IMR-90 (cell line): ENCODE measurements at regions not wholly inside any gene's neighbourhood (a gene's known extent, or its start where the extent isn't known, plus 50 kb on each side); places are given as distances from the start of the nearest gene placed in this dataset.

Source experiments
- ATAC-seq: fragments of 200-7000 bp; cut with Tn5 transposase; 2 replicates; pipeline ENCODE4 v1.9.1; 2020; ENCODE audit warnings: low read depth, mild to moderate bottlenecking, moderate library complexity
- BruUV-seq: library from RNA; stranded (reverse); fragments of 400-500 nt; replicated peaks from 2 replicates; lab custom pipeline; 2021; lab: Mats Ljungman, UMichigan
- CTCF ChIA-PET: fragments of 300-600 bp; formaldehyde crosslinking; extraction: SDS; loops from one replicate; lab custom pipeline; 2021; ENCODE audit warnings: antibody characterized with exemption; lab: Yijun Ruan, JAX
- POLR2A ChIA-PET: fragments of 300-600 bp; sonication (Branson Sonifier 250); formaldehyde crosslinking; loops from one replicate; lab custom pipeline; 2022; ENCODE audit warnings: antibody characterized with exemption; ENCODE audit not compliant: unreplicated experiment; lab: Charles Lee
- DNase-seq: peaks from one replicate; pipeline ENCODE4 v3.0.0; 2013
- H2AFZ ChIP-seq: replicated peaks from 2 replicates; pipeline ENCODE3; 2013; ENCODE audit warnings: low read length, mild to moderate bottlenecking; ENCODE audit not compliant: poor library complexity
- H2AK5ac ChIP-seq: 2 replicates; pipeline ENCODE4 v1.6.1; 2013; ENCODE audit warnings: low read depth, low read length, inconsistent platforms
- H2AK9ac ChIP-seq: replicated peaks from 2 replicates; pipeline ENCODE3; 2013; ENCODE audit warnings: mild to moderate bottlenecking, low read depth, low read length, moderate library complexity; ENCODE audit not compliant: poor library complexity
- H2BK120ac ChIP-seq: 2 replicates; pipeline ENCODE4 v1.6.1; 2013; ENCODE audit warnings: low read depth, low read length, inconsistent platforms
- H2BK15ac ChIP-seq: 3 replicates; pipeline ENCODE4 v1.6.1; 2013; ENCODE audit warnings: low read depth, low read length, inconsistent platforms
- H2BK20ac ChIP-seq: 2 replicates; pipeline ENCODE4 v1.6.1; 2013; ENCODE audit warnings: low read depth, mild to moderate bottlenecking, inconsistent platforms, low read length, moderate library complexity
- H2BK5ac ChIP-seq: 2 replicates; pipeline ENCODE4 v1.6.1; 2013; ENCODE audit warnings: mild to moderate bottlenecking, low read depth, low read length, inconsistent platforms; ENCODE audit not compliant: poor library complexity, severe bottlenecking
- H3K14ac ChIP-seq: replicated peaks from 2 replicates; pipeline ENCODE4 v1.6.1; 2013; ENCODE audit warnings: low read depth, low read length, inconsistent platforms
- H3K18ac ChIP-seq: 2 replicates; pipeline ENCODE4 v1.6.1; 2013; ENCODE audit warnings: low read depth, low read length, control low read depth
- H3K23ac ChIP-seq: 2 replicates; pipeline ENCODE4 v1.6.1; 2013; ENCODE audit warnings: low read depth, low read length, inconsistent platforms
- H3K27ac ChIP-seq: 2 replicates; pipeline ENCODE4 v1.5.1; 2013; ENCODE audit warnings: mild to moderate bottlenecking, control low read depth, low read length; ENCODE audit not compliant: insufficient read depth
- H3K27me3 ChIP-seq: 2 replicates; pipeline ENCODE4 v1.6.1; 2013; ENCODE audit warnings: low read length; ENCODE audit not compliant: control insufficient read depth, insufficient read depth
- H3K36me3 ChIP-seq: 2 replicates; pipeline ENCODE4 v1.6.1; 2013; ENCODE audit warnings: low read length, mixed read lengths; ENCODE audit not compliant: control insufficient read depth, insufficient read depth
- H3K4ac ChIP-seq: 2 replicates; pipeline ENCODE4 v1.6.1; 2013; ENCODE audit warnings: low read depth, low read length, inconsistent platforms
- H3K4me1 ChIP-seq: 2 replicates; pipeline ENCODE4 v1.6.1; 2013; ENCODE audit warnings: low read length, mixed read lengths; ENCODE audit not compliant: control insufficient read depth, insufficient read depth
- H3K4me2 ChIP-seq: 2 replicates; pipeline ENCODE4 v1.6.1; 2013; ENCODE audit warnings: low read depth, mild to moderate bottlenecking, control low read depth, low read length, moderate library complexity
- H3K4me3 ChIP-seq: 2 replicates; pipeline ENCODE4 v1.5.1; 2013; ENCODE audit warnings: low read depth, mild to moderate bottlenecking, control low read depth, low read length, moderate library complexity; ENCODE audit not compliant: insufficient read depth
- H3K56ac ChIP-seq: 2 replicates; pipeline ENCODE4 v1.6.1; 2013; ENCODE audit warnings: low read length, inconsistent platforms; ENCODE audit not compliant: insufficient read depth; ENCODE audit errors: extremely low read depth
- H3K79me1 ChIP-seq, 2 experiments: 2 replicates each; pipeline ENCODE4 v1.6.1; 2013; ENCODE audit warnings: low read length in 2 of 2, inconsistent platforms in 1 of 2, low read depth in 1 of 2
- H3K9ac ChIP-seq: 2 replicates; pipeline ENCODE4 v1.6.1; 2013; ENCODE audit warnings: low read depth, low read length, control low read depth
- H3K9me1 ChIP-seq: 2 replicates; pipeline ENCODE4 v1.6.1; 2013; ENCODE audit warnings: low read length, inconsistent platforms; ENCODE audit not compliant: insufficient read depth
- H3K9me3 ChIP-seq: 2 replicates; pipeline ENCODE4 v1.6.1; 2013; ENCODE audit warnings: low read length; ENCODE audit not compliant: control insufficient read depth, insufficient read depth
- H4K20me1 ChIP-seq: 2 replicates; pipeline ENCODE4 v1.6.1; 2013; ENCODE audit warnings: low read length, inconsistent platforms; ENCODE audit not compliant: insufficient read depth
- H4K5ac ChIP-seq: 2 replicates; pipeline ENCODE4 v1.6.1; 2013; ENCODE audit warnings: mild to moderate bottlenecking, low read depth, low read length, control low read depth
- H4K8ac ChIP-seq, 2 experiments: 2 replicates each; pipeline ENCODE4 v1.6.1; 2013; ENCODE audit warnings: low read depth in 2 of 2, low read length in 2 of 2, control low read depth in 1 of 2, inconsistent platforms in 1 of 2
- H4K91ac ChIP-seq: 2 replicates; pipeline ENCODE4 v1.6.1; 2013; ENCODE audit warnings: low read depth, low read length, inconsistent platforms; ENCODE audit not compliant: insufficient read depth
- BHLHE40 ChIP-seq: fragments of 150-350 bp; IDR thresholded peaks from 2 replicates; pipeline ENCODE4 v1.6.1; 2016; ENCODE audit warnings: mild to moderate bottlenecking, low read depth, low read length
- CEBPB ChIP-seq: IDR thresholded peaks from 2 replicates; pipeline ENCODE4 v1.6.1; 2012; ENCODE audit warnings: low read depth, low read length, improper control_type of control experiment
- CHD1 ChIP-seq: IDR thresholded peaks from 2 replicates; pipeline ENCODE4 v1.6.1; 2012; ENCODE audit warnings: low read depth, low read length, improper control_type of control experiment
- ELK1 ChIP-seq: fragments of 150-350 bp; IDR thresholded peaks from 2 replicates; pipeline ENCODE4 v1.6.1; 2016; ENCODE audit warnings: low read depth, mild to moderate bottlenecking, low read length, moderate library complexity, borderline replicate concordance
- FOS ChIP-seq: fragments of 150-350 bp; IDR thresholded peaks from 2 replicates; pipeline ENCODE4 v1.6.1; 2016; ENCODE audit warnings: low read depth, low read length
- MAFK ChIP-seq: IDR thresholded peaks from 2 replicates; pipeline ENCODE4 v1.6.1; 2012; ENCODE audit warnings: low read depth, low read length, improper control_type of control experiment
- MAZ ChIP-seq: IDR thresholded peaks from 2 replicates; pipeline ENCODE4 v1.6.1; 2012; ENCODE audit warnings: low read depth, mild to moderate bottlenecking, low read length, improper control_type of control experiment, moderate library complexity, borderline replicate concordance
- MXI1 ChIP-seq: IDR thresholded peaks from 2 replicates; pipeline ENCODE4 v1.6.1; 2012; ENCODE audit warnings: low read depth, mild to moderate bottlenecking, low read length, moderate library complexity, borderline replicate concordance
- NFE2L2 ChIP-seq: fragments of 150-350 bp; IDR thresholded peaks from 2 replicates; pipeline ENCODE4 v1.6.1; 2016; ENCODE audit warnings: low read depth, mild to moderate bottlenecking, low read length
- POLR2A ChIP-seq: IDR thresholded peaks from 2 replicates; pipeline ENCODE4 v1.6.1; 2012; ENCODE audit warnings: mild to moderate bottlenecking, low read depth, low read length
- RAD21 ChIP-seq: IDR thresholded peaks from 2 replicates; pipeline ENCODE4 v1.6.1; 2012; ENCODE audit warnings: low read length, improper control_type of control experiment
- RCOR1 ChIP-seq: IDR thresholded peaks from 2 replicates; pipeline ENCODE4 v1.6.1; 2012; ENCODE audit warnings: mild to moderate bottlenecking, low read length, improper control_type of control experiment; ENCODE audit not compliant: insufficient replicate concordance
- RFX5 ChIP-seq: IDR thresholded peaks from 2 replicates; pipeline ENCODE4 v1.8.0; 2012; ENCODE audit warnings: low read depth, mild to moderate bottlenecking, low read length, moderate library complexity
- SMC3 ChIP-seq: fragments of 150-350 bp; IDR thresholded peaks from 2 replicates; pipeline ENCODE4 v1.6.1; 2016; ENCODE audit warnings: low read depth, mild to moderate bottlenecking, antibody characterized with exemption, low read length, moderate library complexity
- USF2 ChIP-seq: fragments of 150-350 bp; IDR thresholded peaks from 2 replicates; pipeline ENCODE4 v1.6.1; 2017; ENCODE audit warnings: mild to moderate bottlenecking, antibody characterized with exemption, low read length, low read depth
- WGBS, 2 experiments: methylation state at CpG; one replicate each; pipeline versions ENCODE4 v1.1.5 to v1.1.7; 2013; ENCODE audit warnings: missing lambda C conversion rate in 2 of 2; ENCODE audit not compliant: insufficient read length in 1 of 2; ENCODE audit errors: extremely low coverage in 2 of 2; 5-methylcytosine and 5-hydroxymethylcytosine counted together
- dilution Hi-C: fragments of 300-500 bp; cut with HindIII; formaldehyde crosslinking; loops from one replicate; pipeline ENCODE4 v1.14.3; 2018; ENCODE audit warnings: low sequenced_read_pairs; ENCODE audit not compliant: unreplicated experiment
- in situ Hi-C: fragments of 300-500 bp; cut with MboI; formaldehyde crosslinking; loops from 3 replicates; pipeline ENCODE4 v1.14.3; 2019; ENCODE audit warnings: low sequenced_read_pairs, inconsistent platforms, mixed read lengths
- intact Hi-C: fragments of 100-400 bp; cut with micrococcal nuclease; formaldehyde crosslinking; loops from 2 replicates; pipeline ENCODE4 v1.10.0; 2022
- TF ChIP-seq, protein P1 (sequence below): conservative IDR thresholded peaks from 2 replicates; pipeline ENCODE4 v1.5.1; 2012; ENCODE audit warnings: mild to moderate bottlenecking, low read depth, low read length, improper control_type of control experiment

DNA sequence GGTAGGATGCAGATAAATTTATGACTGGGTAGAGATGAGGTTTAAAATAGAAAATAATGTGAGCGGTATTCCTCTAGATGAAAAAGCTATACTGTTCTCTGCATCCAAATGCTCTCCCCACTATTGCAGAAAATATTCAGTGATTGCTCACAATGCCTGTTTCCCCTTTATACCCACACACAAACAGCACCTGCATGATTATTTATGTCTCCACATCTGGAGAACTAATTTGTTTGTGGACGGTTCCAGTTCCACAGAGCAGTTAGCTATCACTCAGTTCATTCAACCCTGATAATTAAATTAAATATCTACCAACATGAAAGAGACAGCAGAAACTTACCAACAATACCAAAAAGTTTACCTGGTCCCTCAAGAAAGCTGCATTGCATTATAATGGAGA lies 800.0 kb downstream of the CDH11 start:
- no peak overlapping the region for H3K14ac ChIP-seq
- in situ Hi-C loops, result no loop called here
- H3K23ac ChIP-seq, result no peak overlapping the region
- ATAC-seq (no peak), DNase-seq (no peak)
- no peak overlapping the region for H3K4me2 ChIP-seq
- no peak overlapping the region for H3K27ac ChIP-seq
- no peak overlapping the region for H4K8ac ChIP-seq
- no peaks in the 10 kb centered on the region for H3K4me1 ChIP-seq
- CTCF ChIA-PET, result no interaction called here
- no peaks in the 10 kb centered on the region for H3K9me1 ChIP-seq
- H3K4ac ChIP-seq, result no peak overlapping the region
- H2BK15ac ChIP-seq, result no peak overlapping the region
- TF ChIP-seq RCOR1 (no peak), NFE2L2 (no peak), POLR2A (no peak), MXI1 (no peak), USF2 (no peak), RFX5 (no peak), BHLHE40 (no peak), MAFK (no peak), RAD21 (no peak), FOS (no peak), CEBPB (no peak), MAZ (no peak), SMC3 (no peak), ELK1 (no peak), CHD1 (no peak)
- TF ChIP-seq, protein P1, sequence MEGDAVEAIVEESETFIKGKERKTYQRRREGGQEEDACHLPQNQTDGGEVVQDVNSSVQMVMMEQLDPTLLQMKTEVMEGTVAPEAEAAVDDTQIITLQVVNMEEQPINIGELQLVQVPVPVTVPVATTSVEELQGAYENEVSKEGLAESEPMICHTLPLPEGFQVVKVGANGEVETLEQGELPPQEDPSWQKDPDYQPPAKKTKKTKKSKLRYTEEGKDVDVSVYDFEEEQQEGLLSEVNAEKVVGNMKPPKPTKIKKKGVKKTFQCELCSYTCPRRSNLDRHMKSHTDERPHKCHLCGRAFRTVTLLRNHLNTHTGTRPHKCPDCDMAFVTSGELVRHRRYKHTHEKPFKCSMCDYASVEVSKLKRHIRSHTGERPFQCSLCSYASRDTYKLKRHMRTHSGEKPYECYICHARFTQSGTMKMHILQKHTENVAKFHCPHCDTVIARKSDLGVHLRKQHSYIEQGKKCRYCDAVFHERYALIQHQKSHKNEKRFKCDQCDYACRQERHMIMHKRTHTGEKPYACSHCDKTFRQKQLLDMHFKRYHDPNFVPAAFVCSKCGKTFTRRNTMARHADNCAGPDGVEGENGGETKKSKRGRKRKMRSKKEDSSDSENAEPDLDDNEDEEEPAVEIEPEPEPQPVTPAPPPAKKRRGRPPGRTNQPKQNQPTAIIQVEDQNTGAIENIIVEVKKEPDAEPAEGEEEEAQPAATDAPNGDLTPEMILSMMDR, result no peak
- BruUV-seq, result no TSS peak
- H3K27me3 ChIP-seq, result no peaks in the 10 kb centered on the region
- H3K36me3 ChIP-seq, result no peaks in the 10 kb centered on the region
- dilution Hi-C loops, result no loop called here
- no peak overlapping the region for H3K9ac ChIP-seq
- no peak overlapping the region for H2AK9ac ChIP-seq
- no peak overlapping the region for H2AK5ac ChIP-seq
- no peak overlapping the region for H3K4me3 ChIP-seq
- no peak overlapping the region for H2BK5ac ChIP-seq
- H2AFZ ChIP-seq, result no peak overlapping the region
- no peak overlapping the region for H3K18ac ChIP-seq
- H4K20me1 ChIP-seq, result no peaks in the 10 kb centered on the region
- POLR2A ChIA-PET, result interaction anchor here (0.6 kb wide), 1 partner anchor 28 kb away, joined by 3 read pairs; no protein-coding TSS in a partner anchor
- no peak overlapping the region for H3K56ac ChIP-seq
- H4K91ac ChIP-seq, result no peak overlapping the region
- H3K9me3 ChIP-seq, result no peaks in the 10 kb centered on the region
- intact Hi-C loops, result no loop called here
- no peak overlapping the region for H2BK20ac ChIP-seq
- H4K5ac ChIP-seq, result no peak overlapping the region
- no peaks in the 10 kb centered on the region for H3K79me1 ChIP-seq
- no peak overlapping the region for H2BK120ac ChIP-seq
- WGBS, 2 experiments, result no CpG with 5 or more reads among the region's 2 CpGs
